ENCODE measurements at regions not wholly inside any gene's neighbourhood (a gene's known extent, or its start where the extent isn't known, plus 50 kb on each side); places are given as distances from the start of the nearest gene placed in this dataset.

GRCh38 chr2:42108852-42109251, 60.3 kb upstream of the EML4 start:
- no peak for DNase-seq (ENCODE audit: low spot score)

- no peak for DNase-seq (ENCODE audit: low spot score)
Observed at GRCh38 chr2:42109959-42110640, 59.1 kb upstream of the EML4 start.

GRCh38 chr2:42110641-42111322, 58.4 kb upstream of the EML4 start:
- no peak for DNase-seq (ENCODE audit: low spot score)

- DNase-seq (ENCODE audit: low spot score) = no peak
Observed at GRCh38 chr2:42112418-42112817, 56.7 kb upstream of the EML4 start.

- no peak for DNase-seq (ENCODE audit: low spot score)
Observed at GRCh38 chr2:42113452-42113851, 55.7 kb upstream of the EML4 start.

- no peak for DNase-seq (ENCODE audit: low spot score)
Observed at GRCh38 chr2:42114091-42114490, 55.1 kb upstream of the EML4 start.

GRCh38 chr2:42115588-42115987, 53.6 kb upstream of the EML4 start:
- no peak for DNase-seq (ENCODE audit: low spot score)

- DNase-seq (ENCODE audit: low spot score) = no peak
Observed at GRCh38 chr2:42116195-42117181, 52.7 kb upstream of the EML4 start.

GRCh38 chr2:42117182-42117579, 52.0 kb upstream of the EML4 start:
- DNase-seq (ENCODE audit: low spot score) = no peak

GRCh38 chr2:42117923-42118753, 51.0 kb upstream of the EML4 start:
- DNase-seq (ENCODE audit: low spot score) = peak; percentile 46

GRCh38 chr2:42118754-42119569, 50.2 kb upstream of the EML4 start:
- DNase-seq (ENCODE audit: low spot score) = no peak

All from CD4-positive, alpha-beta T cell treated with Interleukin-2 at 100 ng/mL for 4 hours (primary cell).